ENCODE measurements at regions not wholly inside any gene's neighbourhood (a gene's known extent, or its start where the extent isn't known, plus 50 kb on each side); places are given as distances from the start of the nearest gene placed in this dataset.

DNA sequence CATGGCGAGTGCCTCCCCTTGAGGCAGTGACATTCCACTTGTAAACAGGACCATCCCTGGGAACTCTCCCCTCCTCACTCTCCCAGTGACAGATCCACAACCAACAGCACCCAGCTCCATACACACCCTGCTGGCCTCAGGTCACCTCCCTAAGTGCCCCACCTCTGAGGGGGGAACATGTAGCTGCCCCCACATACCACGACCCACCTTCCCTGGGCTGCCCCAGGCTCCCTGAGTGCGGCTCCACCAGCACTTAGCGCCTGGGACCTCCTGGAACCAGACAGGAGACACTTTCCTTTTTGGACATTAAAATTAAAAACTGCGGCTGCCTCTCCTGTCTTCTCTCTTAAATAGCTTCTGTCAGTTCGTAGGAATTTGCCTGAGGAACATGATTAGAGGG lies 1140.1 kb downstream of the BRD1 start:
- no peak for DNase-seq

DNA sequence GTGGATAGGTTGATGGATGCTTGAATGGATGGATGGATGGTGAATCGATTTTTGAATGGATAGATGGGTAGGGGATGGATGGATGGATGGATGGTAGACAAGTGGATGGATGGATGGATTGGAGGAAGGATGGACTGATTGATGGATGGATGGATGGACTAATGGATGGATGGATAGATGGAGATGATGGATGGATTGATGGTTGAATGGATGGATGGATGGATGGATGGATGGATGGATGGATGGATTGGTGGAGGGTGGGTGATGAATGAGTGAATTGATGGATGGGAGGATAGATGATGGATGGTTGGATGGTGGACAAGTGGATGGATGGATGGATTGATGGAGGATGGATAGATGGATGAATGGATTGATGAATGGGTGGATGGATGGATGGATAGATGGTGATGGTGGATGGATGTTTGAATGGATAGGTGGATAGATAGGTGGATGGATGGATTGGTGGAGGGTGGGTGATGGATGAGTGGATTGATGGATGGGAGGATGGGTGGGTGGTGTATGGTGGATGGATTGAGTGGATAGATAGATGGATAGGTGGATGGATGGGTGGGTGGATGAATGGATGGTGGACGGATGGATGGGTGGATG lies 1140.9 kb downstream of the BRD1 start:
- no peak for DNase-seq

DNA sequence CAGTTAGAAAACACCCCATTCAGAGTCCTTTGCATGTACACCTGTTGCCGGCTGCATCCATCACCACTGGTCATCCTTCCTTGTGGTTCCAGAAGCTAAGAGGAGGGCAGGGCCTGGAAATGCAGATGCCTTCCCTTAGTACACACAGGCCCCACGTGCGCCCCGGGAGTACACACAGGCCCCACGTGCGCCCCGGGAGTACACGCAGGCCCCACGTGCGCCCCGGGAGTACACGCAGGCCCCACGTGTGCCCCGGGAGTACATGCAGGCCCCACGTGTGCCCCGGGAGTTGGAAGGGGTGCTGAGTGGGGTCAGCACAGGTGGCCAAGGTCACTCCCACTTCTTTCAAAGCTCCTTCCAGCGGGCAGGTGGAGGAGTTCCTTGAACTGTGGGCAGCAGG lies 1141.9 kb downstream of the BRD1 start:
- no peak for DNase-seq

DNA sequence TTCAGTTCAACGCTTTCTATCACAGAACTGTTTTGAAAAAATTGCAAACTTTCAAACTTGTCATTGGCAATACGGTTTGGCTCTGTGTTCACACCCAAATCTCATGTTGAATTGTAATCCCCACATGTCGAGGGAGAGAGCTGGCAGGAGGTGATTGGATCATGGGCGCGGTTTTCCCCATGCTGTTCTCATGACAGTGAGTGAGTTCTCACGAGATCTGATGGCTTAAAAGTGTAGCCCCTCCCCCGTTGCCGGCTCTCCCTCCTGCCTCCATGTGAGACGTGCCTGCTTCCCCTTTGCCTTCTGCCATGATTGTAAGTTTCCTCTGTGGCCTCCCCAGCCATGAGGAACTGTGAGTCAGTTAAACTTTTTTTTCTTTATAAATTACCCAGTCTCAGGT lies 1144.0 kb downstream of the BRD1 start:
- DNase-seq = no peak

DNA sequence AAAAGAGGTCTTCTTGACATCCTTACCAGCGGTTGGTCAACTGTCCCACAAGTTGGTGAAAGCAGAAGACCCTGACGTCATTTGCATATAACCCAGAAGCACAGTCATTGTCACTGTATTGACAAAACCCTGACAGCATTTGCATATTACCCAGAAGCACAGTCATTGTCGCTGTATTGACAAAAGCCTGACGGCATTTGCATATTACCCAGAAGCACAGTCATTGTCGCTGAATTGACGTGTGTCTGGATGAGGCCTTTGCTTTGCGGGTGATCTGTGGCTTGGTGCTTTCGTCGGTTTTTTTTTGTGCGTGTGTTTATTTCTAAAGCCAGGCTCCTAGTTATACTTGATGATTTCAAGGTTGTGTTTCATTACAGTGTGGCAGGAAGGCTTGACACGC lies 1145.2 kb downstream of the BRD1 start:
- DNase-seq = no peak

DNA sequence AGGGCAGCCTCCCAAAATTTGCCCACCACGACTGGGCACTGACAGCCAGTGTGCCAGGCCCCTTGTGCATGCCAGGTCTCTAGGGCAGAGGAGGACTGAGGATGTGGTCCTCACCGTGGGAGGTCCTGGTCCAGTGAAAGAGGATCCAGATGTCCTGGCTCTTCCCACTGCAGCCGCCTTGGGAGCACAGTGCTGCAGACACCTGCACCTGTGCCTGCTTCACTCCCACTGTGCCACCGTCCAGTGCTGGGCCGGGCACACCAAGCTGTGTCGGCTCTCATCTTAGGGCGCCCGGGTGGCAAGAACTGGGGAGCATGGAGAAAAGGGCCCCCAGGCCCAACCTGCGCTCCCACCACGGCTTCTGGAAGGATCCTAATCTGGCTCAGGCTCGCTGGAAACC lies 1147.1 kb downstream of the BRD1 start:
- DNase-seq = no peak

DNA sequence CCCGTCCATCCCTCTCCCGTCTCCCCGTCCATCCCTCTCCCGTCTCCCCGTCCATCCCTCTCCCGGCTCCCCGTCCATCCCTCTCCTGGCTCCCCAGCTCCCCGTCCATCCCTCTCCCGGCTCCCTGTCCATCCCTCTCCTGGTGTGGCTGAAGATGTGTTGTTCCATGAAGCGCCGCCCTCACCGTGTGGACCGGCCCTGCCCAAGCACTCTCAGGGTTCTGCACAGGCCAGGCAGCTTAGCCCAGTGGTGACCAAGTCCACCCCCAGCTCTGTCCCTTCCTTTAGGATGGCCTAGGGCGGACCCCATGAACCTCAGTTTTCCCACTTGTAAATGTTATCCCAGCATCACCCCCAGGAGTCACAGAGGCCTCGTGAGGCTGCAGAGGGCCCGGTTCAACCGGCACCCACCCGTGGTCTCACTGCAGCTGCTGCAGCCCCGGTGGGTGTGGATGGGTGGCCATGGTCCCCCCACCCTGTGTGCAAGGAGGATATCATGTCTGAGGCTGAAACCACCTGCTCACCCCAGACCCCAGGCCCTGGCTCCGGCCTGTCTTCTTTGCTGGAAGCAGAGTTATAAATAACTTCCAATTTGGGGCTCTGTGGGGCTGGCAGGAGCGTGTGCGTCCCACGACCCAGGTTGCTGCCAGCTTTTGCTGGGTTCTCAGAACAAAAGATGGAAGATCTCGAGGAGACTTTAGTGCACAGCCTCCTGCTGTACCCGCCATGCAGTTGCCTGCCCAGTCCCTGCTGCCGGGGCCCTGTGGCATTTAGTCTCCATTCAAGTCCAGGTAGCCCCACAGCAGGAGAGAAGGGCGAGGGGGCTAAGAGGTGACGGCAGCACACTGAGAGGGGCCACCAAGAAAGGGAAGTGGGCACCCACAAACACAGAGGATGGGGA lies 1147.8 kb downstream of the BRD1 start:
- no peak for DNase-seq

DNA sequence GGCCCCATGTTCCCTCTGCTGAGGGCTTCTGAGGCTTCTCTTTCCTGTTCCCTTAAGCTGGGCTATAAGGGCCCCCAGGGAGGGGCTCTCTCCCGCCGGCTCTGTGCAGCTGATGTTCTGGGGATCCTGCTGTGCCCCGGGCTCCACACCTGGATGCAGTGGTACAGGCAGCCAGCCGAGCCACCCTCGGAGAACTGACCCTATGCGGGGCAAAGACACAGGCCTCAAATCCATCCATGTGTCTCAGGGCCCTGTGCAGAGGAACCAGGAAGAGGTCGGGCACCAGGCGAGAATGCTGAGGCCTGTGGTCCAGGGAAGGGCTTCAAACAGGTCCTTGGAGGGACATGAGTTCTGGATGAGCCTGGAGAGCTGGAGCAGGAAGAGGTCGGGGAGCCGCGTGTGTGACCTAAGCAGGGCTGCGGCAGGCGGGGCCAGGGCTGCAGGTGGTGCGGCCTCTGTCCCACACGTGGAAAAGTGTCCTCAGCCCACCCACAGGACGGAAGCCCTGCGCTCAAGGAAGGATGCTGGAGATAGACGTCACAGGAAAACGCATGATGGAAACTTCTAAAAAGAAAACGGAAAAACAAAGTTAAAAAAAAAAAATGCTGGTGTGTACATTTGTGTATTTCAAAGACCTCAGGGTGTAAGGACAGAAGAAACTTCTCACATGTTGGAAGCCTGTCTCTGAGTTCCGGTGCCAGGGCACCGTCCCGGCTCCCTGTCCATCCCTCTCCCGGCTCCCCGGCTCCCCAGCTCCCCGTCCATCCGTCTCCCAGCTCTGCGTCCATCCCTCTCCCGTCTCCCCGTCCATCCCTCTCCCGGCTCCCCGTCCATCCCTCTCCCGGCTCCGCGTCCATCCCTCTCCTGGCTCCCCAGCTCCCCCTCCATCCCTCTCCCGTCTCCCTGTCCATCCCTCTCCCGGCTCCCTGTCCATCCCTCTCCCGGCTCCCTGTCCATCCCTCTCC lies 1149.2 kb downstream of the BRD1 start:
- DNase-seq = no peak

DNA sequence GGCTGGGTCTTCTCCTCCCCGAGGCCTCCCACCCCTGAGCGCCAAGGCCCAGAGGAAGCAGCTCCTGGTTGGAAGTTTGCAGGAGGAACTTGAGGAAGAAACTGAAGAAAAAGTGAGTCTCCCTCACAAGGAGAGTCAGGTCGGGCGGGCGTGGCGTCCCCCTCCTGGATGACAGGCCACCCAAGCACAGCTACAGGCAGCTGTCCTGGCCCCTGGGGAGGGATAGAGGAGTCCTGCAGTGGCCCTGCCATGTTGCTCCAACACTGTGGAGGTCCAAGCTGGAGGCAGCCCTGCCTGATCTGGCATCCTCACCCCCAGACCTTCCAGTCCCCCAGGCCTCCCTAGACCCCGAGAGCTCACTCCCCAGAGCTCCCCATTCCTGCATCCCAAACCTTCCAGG lies 1150.1 kb downstream of the BRD1 start:
- DNase-seq = no peak

DNA sequence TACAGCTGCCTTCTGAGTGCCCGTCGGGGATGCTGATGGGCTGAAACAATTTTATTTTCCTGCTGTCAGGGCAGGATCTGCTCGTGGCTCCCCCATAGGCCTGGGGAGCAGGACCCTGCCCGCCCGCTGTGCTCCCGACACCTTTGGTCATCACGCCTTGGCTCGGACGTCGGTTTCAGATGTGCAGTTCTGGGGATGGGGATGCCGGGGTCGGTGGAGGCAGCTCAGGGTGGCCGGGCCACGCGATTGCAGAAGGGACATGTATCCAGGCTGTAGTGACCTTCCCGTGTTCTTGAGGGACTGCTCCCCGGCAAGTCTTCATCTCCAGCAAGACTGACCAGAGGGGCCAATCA lies 1150.5 kb downstream of the BRD1 start:
- no peak for DNase-seq

DNA sequence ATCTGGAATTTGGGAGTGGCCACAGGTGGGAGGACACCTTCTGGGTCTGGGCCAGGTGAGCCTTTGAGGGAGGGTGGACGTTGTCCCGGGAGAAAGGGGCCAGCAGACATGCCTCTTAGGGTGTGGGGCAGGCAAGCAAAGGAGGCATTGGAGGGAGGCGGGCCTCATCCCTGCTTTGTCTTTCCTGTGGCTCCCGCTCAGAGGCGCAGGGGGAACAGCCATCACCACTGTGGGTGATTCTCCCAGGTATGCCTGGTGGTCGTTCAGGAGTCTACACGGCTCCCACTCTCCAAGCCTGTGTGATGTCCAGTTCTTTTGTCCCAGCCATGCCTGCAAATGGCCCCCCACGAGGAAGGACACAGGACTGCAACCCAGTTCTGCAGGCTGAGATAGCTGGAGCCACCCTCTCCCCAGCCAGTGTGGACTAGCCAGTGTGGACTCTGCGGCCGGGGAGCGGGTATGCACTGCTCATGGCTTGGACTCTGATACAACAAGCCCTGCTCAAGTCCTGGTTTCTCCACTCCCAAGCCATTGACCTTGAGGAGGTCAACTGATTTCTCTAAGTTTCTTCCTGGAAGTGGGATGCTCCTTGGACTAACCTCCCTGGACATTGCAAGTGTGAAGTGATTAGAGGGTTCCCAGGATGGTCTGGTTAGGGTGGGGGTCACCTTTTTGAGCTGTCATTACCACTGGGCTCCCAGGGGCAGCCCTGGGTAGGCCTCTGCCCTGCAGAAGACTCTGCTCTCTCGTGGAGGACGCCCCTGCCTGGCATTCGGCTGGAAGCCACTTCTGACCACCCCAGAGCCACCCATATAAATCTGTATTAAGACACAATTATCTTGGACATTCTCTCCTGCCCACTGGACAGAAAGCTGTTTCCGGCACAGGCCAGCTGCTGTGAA lies 1151.2 kb downstream of the BRD1 start:
- DNase-seq = no peak

DNA sequence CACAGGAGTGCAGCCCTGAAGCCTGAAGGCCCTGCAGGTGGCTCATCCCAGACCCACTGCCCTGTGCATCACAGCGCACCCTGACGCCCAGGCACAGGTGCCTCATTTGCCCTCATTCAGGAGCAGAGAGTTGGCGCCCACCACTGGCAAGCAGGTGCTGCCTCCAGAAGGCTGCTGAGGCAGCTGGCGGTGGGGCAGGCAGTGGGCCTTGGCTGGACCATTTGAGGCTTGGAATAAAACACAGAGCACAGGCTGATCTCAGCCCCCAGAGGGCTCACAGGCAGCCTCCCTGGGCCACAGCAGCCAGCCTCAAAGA lies 1151.9 kb downstream of the BRD1 start:
- no peak for DNase-seq

DNA sequence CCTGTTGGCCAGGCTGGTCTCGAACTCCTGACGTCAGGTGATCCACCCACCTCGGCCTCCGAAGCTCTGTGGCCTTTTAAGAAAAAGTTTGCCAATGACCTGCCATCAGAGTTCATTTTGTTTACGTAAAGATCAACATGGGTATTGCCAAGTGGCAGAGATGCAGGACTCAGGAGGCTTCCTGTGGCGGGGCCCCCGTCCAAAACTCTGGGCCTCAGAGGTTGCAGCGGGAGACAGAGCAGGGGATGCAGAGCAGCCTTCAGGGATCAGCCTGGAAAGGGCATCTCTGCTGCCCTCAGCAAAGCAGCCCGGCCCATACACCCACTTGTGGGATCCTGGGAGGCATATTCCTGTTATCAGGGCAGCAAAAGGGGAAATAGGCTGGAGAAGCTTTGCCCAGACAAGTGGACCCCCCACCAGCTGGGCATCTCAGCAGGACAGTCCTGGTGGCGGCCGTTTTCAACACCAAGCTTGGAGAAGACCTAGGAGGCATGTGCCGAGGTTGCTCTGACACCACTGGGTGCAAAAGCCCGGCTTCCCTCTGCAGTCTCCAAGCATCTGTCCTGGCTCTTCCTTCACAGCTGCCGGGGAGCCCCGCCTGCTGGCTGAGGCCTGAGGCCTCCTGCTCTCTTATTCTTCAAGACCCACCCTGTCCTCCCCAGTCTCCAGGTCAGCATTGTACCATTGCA lies 1152.4 kb downstream of the BRD1 start:
- no peak for DNase-seq

DNA sequence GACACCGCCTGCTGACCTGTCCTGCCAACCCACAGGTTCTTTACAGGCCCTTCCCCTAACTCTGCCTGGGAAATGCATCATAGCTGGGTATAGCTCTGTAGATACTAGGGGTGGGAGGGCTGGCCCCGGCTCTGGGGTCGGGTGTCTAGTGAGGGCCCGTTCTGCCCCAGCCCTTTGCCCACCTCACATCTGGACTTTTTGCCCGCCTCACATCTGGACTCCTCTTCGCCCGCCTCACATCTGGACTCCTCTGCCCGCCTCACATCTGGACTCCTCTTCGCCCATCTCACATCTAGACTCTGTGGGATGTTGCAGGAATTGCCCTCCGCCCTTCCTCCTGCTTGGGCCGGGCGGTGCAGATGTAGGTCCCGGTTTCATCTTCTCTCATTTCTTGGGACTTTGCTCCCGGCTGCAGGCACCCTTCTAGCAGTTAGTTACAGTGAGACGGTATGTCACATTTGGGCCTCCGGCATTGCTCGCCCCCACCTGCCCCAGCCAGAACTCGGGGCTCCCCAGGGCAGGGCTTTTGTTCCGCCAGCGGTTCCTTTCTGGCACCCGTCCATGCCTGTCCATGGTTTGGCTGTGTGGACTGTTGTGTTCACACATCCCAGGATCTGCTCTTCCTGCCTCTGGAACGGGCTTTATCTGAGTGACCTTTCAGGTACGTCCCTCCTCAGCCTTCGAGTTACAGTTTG lies 1153.7 kb downstream of the BRD1 start:
- no peak for DNase-seq

DNA sequence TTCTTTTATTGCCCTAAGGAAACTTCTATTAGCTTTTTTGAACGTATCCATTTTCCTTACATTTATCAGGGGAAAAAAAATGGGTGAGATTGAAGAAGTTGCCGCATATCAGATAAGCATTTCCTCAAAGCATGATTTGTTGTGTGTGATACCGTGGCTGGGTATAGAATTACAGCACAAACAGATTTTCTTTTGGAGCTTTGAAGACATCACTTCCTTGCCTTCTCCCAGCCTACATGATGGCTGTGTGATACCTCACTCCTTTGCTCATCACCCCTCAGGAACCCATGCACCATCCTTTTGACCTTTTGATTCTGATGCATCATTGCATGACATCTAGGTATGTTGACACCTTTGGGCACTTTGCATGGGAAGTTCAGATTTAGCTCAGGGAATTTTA lies 1155.3 kb downstream of the BRD1 start:
- no peak for DNase-seq

DNA sequence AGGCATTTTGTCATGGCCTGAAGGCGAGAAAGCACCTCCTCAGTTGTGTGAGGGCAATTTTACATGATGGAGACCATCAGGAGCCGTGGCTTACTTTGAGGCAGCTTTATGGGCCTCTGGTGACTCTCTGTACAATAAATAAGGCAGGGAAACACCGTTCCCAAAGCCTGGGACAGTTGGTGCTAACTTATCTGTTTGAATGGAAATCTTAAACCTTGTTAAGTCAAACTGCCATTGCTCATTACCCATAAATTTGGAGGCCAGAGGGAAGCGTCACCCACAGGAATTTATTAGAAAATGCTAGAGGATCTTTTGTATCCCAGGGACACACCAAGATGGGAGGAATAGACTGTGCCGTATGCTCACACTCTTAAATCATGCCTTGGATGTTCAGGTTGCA lies 1156.9 kb downstream of the BRD1 start:
- DNase-seq = no peak

DNA sequence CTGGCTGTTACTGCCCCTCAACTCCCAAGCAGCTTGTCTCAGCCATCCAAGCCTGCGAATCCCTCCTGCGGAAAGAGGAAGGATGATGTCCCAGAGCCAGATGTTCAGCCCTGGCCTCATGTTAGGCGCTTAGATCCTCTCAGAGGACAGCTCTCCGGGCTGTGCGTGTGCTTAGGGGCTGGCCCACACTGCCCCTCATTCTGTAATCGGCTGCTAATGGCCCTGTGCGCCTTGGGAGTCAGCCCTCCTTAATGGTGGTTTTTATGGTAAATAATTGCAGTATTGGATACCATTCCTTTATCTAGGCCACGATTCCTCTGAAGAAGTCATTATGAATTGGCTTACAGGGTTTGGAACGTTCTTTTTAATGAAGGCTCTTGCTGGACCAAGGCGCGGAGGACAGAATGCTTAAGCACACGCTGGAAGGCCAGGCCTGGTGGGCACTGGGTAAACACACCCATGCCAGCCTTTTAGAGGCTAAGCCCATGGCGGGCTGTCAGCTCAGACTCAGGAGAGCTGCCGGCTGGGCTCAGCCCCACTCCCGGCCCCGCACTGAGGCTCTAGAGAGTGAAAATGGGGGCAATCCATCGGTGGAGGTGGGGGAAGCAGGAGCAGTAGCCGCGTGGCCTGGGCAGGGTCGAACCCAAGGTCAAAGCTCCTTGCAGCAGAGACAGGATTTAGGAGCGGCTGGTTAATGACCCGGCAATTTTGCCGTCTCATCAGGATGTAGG lies 1157.5 kb downstream of the BRD1 start:
- no peak for DNase-seq

DNA sequence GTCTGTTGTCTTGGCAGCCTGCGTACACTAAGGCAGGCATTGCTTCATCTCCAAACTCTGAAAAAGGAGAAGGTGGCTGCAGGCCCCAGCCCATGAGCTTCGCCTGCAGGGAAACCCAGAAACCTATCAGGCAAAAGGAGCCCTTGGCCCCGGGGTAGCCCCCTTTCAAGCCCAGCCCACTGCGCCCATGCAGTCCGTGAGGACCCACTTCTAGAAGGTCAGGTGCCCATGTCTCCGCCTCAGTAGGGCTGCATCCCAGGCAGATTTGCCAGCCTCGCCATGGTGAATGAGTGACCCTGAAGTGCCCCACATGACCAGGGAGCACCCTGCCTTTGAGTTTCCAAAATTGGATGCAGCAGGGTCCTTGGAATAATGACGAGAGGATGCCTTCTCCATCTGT lies 1158.4 kb downstream of the BRD1 start:
- no peak for DNase-seq

DNA sequence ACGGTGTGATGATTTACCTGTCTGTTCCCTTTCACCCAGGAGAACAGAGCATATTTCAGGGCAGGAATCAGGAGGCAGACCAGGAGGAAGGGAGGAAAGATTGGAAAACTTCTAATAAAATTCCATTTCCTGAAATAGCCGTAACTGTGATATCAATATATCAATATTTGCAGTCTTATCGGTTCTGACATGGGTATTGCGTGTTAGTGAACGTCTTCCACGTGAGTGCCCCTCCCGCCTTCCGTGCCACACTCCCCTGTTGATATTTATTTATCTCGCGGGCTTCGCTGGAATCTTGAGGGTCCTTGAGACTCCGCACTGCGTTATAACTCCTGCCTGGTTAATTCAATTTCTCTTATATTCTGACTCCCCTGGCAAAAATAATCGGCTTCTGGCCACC lies 1160.4 kb downstream of the BRD1 start:
- no peak for DNase-seq

DNA sequence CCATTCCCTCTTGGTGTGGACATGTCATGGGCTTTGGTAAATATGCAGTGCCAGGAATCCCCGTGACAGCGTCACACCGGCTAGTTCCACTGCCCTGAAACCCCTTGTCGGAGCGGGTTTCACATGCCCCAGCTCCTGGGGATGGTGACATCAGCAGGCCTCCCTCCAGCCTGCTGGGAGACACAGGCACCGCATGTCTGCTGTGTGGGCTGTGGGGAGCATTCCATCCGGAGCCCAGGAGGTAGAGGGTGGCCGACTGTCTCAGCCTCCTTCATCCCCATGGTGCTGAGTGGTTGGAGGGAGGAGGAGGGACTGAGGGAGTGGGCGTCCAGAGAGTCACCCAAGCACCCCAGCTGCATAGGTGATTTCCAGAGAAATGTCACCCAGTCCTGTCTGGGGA lies 1161.1 kb downstream of the BRD1 start:
- no peak for DNase-seq
